Stimulated activated CD8-positive, alpha-beta memory T cell treated with anti-CD3 and anti-CD28 coated beads, Interleukin-15, amount 100 ng/mL, for 24 hours (primary cell): ENCODE measurements at regions not wholly inside any gene's neighbourhood (a gene's known extent, or its start where the extent isn't known, plus 50 kb on each side); places are given as distances from the start of the nearest gene placed in this dataset.

Source experiments
- DNase-seq: peaks from one replicate; pipeline ENCODE4 v3.0.0-alpha.2; 2020; ENCODE audit warnings: low read depth

DNA sequence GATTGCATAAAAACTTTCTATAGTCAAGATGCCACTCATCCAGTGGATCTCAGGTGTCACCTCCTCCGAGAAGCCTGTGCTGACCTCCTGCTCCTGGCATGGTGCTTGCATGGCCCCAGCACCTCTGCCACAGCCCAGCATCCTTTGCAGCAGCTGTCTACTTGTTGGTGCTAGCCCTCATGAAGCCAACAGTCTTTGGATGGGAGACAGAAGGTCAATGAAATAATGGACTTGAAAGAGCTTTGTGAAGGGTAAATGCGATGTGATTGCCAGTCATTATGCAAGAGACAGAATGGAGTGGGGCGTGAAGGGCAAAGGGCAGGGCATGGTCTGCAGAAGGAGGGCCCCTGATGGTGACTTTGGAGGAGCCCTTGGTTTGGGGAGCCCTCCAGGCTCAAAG, 63.0 kb upstream of the CLMN start:
- no peak for DNase-seq

DNA sequence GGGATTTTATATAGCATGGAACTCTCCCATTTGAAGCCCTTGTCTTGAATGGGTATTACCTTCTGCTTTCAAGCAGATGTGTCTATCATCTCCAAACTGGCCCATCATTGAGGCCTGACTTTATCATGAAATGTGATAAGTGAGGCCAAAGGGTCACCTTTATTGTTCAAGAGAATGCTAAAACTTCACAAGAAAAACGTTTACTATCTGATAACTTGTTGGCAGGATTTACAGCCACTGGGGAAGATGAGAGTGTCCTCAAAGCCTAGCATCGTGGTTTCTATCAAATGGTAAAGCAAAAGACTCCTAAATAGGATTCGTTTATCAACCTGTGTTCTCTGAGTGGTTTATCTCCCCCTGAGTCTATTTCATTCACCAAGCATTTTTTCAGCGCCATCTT, 62.0 kb upstream of the CLMN start:
- DNase-seq = no peak

DNA sequence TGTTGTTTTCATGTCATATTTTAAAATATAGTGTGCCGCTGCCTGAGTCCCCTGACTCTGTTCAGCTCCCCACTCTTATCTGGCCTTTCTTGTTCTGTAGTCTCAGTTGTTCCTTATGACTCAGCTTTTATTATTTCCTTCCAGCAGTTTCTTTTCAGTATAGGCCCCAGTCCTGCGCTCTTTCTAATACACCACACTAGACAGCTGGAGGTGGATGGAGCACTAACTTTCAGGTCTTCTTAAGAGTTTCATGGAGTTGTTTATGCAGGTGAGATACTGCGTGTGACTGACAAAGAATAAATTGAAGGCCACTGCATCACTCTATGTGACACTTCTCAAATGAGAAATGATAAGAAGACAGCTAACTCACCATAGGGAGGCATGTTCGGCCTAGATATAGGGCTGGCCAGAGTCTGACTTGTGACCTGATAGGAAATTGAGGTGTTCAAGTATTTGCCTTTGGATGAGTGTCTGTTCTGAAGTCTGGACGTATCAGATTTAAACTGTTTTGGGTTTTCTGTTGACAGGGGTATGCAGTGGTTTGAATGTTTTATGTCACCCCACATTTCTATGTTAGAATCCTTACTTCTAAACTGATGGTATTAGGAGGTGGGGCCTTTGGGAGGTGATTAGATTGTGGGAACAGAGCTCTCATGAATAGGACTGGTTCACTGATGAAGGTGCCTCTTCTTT, 60.8 kb upstream of the CLMN start:
- no peak for DNase-seq

DNA sequence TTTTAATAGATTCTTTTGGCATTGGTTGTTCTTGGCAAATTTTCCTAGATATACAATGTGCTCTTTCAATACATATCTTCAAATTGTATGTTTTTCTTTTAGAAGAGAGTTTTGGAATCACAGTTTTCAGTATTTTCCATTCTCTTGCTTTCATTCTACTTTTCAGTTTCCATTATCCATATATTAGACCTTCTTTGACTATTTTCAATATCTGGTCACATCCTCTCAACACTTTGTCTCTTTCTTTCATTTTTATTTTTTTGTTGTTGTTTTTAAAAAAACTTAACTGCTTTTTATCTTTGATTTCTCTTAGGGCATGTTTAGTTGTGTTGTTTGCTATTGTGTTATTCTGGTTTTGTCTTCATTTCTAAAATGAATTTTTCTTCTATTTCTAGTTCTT, 59.9 kb upstream of the CLMN start:
- no peak for DNase-seq

DNA sequence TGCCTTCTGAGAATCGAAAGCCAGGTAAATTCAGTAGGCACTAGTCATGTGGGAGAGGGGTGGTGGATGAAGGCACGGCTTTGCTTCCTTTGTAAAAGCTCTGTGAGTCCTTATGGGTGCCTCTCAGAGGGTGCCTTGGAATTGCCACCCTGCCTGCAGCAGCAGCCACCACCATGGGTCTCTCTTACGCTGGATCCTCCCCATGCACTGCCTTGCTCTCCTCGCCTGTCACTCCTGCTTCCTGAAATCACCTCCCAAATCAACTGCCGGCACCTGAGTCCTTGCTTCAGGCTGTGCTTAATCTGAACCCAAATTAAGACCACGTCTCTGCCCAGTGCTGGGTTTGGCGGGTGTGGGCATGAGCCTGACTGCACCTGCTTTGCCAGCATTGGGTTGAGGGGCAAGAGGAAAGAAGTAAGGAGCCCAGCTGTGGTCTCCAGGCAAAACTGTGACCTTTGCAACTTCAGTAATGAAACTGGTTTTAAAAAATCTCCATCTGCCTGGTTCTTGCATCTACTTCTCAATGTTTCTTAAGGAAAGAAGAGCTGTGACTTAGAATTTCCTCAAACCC, 55.9 kb upstream of the CLMN start:
- DNase-seq = no peak

DNA sequence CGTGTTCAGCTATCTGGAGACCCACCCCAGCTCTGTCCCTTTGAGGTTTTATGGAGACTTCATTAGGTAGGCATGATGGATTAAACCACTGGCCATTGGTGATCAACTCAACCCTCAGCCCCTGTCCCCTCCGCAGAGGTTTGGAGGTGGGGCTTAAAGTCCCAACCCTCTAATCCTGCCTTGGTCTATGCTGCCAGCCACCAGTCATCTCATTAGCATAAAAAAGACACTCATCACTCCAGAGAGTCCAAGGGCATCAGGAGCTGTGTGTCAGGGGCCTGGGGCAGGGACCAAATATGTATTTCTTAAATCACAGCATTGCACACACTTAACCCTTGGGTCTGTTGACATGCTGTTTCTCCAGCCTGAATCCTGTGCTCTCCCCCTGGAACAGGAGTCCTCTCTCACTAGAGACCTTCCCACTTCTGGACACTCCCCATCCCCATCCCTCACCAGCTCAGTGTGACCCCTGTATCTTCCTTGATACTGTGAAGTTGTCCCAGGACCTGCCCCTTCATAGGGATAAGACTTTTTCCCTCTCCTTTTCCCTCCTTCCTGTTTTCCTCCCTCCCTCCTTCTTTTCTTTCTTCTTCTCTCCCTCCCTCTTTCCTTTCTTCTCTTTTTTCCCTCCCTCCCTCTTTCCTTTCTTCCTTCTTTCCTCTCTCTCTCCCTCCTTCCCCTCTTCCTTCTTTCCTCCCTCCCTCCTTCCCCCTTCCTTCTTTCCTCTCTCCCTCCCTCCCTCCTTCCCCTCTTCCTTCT, 54.7 kb upstream of the CLMN start:
- DNase-seq = no peak

DNA sequence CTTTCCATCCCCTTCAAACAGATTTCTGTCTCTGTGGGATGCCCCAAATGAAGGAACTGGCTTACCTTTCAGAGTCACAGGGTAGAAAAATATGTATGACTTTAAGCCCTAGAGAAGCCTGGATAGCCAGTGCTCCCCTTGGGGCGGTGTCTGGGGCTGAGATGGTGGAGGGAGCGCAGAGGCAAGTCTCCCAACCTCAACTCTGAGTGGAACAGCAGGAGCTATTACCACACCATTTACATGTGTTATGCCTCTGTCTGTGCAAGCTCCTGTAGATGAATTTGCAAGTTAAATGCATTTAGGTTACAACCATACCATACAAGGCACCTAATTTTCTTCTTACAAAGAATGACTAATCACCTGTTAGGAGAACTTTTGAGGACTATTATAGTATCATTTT, 50.4 kb upstream of the CLMN start:
- DNase-seq = no peak
